GM21526 (cell line): ENCODE measurements at regions not wholly inside any gene's neighbourhood (a gene's known extent, or its start where the extent isn't known, plus 50 kb on each side); places are given as distances from the start of the nearest gene placed in this dataset.
"Not testable (repeated sequence)": the region's sequence is repeated elsewhere in the genome, so short reads cannot be mapped to it uniquely, and the experiment has no call there.

Source experiments
- ATAC-seq: cut with Tn5 transposase; IDR thresholded peaks from one replicate; pipeline ENCODE4 v1.9.1; 2021; ENCODE audit warnings: moderate library complexity; ENCODE audit not compliant: unreplicated experiment, low FRiP score

DNA sequence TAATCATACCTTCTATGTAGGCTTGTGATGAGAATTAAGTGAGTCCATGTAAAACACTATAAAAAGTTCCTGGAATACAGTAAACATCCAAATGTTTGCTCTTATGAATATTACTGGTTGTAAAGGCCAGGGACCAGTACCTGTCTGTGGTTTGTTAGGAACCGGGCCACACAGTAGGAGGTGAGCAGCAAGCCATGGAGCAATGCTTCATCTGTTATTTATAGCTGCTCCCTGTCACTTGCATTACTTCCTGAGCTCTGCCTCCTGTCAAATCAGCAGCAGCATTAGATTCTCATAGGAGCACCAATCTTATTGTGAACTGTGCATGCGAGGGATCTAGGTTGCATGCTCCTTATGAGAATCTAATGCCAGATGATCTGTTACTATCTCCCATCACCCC, 662.0 kb upstream of the ANKRD30A start:
- no peak for ATAC-seq

DNA sequence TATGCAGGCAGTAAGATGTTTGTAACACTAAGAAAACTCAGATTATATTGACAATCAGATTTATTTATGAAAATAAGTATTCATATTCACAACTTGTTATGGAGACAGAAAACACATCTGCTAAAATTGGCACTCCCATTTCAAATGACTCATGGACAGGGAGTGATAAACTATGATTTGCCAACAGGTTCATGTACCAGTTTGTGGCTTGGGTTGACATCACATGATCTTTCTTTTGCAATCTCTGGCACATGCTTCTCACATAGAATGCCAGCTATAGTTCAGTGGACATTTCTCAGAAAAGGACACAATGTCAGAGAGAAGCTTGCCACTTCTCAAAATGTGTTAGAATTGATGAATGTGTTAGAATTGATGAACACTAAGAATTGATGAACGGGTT, 663.2 kb upstream of the ANKRD30A start:
- no peak for ATAC-seq

GRCh38 chr10:36458437-36458836, 667.0 kb upstream of the ANKRD30A start:
- not testable (repeated sequence) for ATAC-seq

GRCh38 chr10:36457751-36458150, 667.6 kb upstream of the ANKRD30A start:
- ATAC-seq, result no peak

DNA sequence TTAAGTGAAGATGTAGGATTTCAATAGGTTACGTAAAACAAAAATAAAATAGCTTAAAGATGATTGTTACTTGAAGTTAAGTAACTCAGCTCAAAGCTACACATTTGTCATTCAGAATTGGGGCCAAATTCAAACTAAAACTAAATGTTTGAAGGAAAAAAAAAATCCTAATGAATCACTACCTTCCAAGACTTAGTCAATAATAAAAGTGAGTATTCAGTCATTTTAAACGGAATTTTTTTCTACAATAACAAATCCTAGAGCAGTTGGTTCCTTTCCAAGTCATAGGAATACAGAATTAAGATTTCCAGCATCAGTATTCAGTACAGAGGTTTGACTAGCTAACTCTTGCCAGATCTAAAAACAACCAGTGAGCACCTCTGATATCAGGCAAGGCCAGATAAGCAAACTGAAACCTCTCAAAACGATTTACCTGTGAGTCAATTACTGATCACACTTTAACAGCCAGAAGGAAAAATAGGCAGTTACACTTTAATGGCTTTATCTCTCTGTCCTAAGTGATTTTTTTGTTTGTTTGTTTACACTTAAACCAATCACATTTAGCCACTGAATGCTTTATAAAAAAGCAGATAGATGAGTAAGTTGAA, 669.8 kb upstream of the ANKRD30A start:
- ATAC-seq, result no peak

DNA sequence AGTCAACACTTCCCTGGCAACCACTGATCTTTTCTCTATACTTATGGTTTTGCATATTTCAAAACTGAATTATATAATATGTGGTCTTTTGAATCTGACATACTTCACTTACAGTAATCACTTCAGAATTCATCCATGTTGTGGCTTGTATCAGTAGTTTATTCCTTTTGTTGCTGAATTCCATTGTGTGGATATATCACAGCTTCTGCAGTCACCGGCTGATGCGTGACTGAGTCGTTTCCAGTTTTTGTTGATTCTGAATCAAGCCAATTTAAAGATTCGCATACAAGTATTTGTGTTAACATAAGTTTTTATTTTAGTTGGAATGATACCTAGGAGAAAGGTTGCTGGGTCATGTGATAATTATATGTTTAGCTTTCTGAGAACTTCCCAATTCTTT, 672.5 kb upstream of the ANKRD30A start:
- no peak for ATAC-seq

DNA sequence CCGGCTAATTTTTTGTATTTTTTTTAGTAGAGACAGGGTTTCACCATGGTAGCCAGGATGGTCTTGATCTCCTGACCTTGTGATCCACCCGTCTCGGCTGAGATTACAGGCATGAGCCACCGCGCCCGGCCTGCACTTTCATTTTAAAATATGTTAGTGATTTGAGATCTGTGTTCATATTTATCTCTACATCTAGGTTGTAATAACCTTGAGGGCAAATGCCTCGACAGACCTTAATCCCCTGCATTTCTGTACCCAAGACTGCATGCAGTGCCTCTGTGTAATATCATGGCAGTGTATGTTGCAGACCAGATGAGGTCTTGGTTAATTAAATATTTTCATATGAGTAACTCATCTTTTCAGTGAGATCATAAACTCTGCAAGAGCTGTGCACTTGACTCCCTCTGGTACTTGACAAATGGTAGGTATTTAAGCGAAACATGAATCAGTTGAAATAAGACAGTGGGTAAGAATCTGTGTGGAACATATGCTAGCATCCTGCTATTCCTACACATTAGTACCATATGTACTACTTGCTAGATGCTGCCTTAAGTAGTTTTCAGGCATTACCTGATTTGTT, 673.9 kb upstream of the ANKRD30A start:
- ATAC-seq, result no peak

DNA sequence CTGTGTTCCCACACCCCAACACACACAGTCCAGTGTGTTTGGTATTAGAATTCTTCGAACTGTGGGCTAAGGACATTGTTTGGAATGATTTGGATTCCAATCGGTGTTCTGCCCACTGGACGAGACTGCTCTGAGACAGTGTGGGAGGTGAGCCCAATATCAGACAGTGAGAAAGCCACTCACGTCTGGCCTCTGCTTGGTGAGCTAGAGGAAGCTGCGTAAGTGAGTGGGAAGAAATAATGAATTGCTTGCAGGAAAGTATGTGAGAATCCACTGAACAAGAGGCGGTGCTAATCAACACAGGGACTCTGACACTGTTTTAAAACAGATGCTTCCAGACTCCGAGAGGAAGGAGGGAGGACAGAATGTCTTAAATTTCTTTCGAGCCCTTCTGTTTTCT, 675.0 kb upstream of the ANKRD30A start:
- ATAC-seq, result no peak

DNA sequence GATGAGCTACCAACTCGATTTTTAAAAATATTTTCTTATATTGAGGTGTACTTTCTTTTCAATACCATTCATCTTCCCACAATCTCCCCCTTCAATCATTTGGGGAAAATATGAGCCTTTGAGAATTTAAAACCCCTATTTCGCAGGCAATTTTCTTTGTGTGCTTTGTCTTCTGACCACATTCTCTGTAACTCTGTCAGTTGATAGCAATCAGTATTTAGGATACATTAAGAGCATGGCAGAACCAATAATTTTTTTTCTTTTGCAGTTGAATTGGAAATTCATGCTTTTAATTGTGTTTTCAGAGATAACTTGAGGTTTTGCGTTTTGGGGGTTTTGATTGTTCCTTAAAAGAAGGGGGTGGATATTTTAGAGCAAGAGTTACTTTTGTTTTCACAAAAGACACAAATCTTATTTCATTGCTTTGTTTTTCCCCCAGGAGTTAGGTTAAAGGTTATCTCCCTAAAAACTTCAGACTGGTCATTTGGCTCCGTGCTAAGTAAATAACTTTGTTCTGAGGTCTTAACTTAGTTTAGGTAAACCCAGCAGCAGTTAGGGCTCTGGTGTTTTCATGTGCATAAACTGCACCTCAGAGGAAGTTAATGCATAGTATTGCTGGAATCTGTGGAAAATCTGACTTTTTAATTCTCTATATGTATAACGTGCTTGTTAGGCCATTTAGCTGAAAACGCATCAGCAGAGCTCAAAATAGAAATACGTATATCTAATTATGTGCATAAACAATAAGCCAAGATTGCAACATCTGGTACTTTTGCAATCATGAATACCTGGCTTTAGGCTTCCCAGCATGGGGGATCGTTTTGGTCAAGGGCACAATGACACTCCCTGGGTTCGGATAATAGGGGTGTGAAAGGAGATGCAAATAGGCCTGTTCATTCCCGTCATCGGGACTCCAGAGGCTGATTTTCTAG, 676.4 kb upstream of the ANKRD30A start:
- ATAC-seq, result no peak

- ATAC-seq, result no peak
Measured at GRCh38 chr10:36446881-36447280, 678.5 kb upstream of the ANKRD30A start.

DNA sequence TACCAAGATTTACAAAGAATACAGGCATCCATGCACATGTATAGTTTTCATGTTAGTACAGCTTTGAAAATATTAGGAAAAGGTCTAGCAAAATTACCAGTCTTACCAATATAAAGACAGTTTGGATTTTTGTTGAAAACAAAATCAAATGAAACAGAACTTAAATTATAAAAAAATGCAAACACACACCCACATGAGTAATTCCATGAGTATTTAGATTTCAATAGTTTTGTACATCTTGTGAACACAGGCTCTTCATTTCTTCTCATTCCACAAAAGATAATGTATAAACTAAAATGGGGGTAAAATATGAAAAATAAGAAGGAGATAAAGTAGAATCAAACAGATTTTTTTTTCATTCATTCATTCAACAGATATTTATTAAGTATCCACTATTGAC, 682.2 kb upstream of the ANKRD30A start:
- no peak for ATAC-seq

- no peak for ATAC-seq
Measured at GRCh38 chr10:36441557-36441956, 683.8 kb upstream of the ANKRD30A start.

DNA sequence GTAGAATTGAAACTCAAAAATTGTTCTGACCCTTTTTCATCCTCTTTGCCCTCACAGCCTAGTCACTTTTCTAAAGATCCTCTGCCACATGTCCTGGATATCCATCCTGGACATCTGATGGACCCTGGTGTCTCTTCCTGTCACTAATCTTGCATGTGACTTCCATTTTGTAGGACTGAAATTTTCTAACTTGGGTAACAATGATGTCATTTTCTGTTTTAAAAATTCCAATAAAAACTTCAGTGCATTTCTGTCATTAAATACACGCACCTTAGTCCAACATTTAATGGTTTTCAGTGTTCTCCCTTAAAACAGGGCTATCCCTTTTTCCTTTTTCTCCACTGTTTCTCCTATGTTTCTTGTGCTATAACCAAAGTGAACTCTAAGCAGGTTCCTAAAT, 684.9 kb upstream of the ANKRD30A start:
- ATAC-seq, result no peak

GRCh38 chr10:36437367-36437766, 688.0 kb upstream of the ANKRD30A start:
- ATAC-seq, result no peak

GRCh38 chr10:36428507-36428906, 696.9 kb upstream of the ANKRD30A start:
- ATAC-seq, result no peak

GRCh38 chr10:36425131-36425797, 700.1 kb upstream of the ANKRD30A start:
- ATAC-seq, result no peak

- ATAC-seq, result no peak
Measured at GRCh38 chr10:36424502-36424901, 700.9 kb upstream of the ANKRD30A start.

- ATAC-seq, result no peak
Measured at GRCh38 chr10:36423821-36424248, 701.6 kb upstream of the ANKRD30A start.

GRCh38 chr10:36421992-36422391, 703.4 kb upstream of the ANKRD30A start:
- no peak for ATAC-seq

- ATAC-seq, result no peak
Measured at GRCh38 chr10:36416513-36416912, 708.9 kb upstream of the ANKRD30A start.

- ATAC-seq, result no peak
Measured at GRCh38 chr10:36412942-36413341, 712.5 kb upstream of the ANKRD30A start.
